ENCODE measurements at regions not wholly inside any gene's neighbourhood (a gene's known extent, or its start where the extent isn't known, plus 50 kb on each side); places are given as distances from the start of the nearest gene placed in this dataset.
A peak's percentile ranks its signal among the peaks of the same experiment; 100 is the strongest.
"Not testable (repeated sequence)": the region's sequence is repeated elsewhere in the genome, so short reads cannot be mapped to it uniquely, and the experiment has no call there.

DNA sequence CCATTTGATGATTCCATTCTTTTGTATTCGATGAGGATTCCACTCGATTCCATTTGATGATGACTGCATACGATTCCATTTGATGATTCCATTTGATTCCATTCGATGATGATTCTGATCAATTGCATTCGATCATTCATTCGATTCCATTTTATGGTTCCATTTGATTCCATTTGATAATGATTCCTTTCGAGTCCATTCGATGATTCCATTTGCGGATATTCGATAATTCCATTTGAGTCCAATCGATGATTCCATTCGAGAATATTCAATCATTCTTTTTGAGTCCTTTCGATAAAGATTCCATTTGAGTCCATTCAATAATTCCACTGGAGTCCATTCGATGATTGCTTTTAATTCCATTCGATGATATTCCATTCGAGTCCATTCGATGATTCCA is 239.1 kb downstream of the SHCBP1 start:
- not testable (repeated sequence) for DNase-seq (ENCODE audit: low read depth in 6 of 9, low spot score in 9 of 9)

DNA sequence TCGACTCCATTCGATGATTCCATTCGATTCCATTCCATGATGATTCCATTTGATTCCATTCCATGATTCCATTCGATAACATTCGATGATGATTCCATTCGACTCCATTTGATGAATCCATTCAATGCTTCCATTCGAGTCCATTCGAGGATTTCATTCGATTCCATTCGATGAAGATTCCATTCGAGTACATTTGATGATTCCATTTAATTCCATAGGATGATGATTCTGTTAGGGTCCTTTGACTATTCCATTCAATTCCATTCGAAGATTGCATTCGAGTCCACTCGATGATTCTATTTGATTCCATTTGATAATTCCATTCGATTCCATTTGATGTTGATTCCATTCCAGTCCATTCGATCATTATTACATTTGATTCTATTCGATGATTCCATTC is 239.8 kb downstream of the SHCBP1 start:
- WGBS: 87% methylated on average over 17 of the region's 17 CpGs
- not testable (repeated sequence) for H3K4me1 ChIP-seq (ENCODE audit: control insufficient read depth in 2 of 2, insufficient read depth in 2 of 2, low read length in 2 of 2); H3K9me3 ChIP-seq (ENCODE audit: control insufficient read depth in 2 of 2, insufficient read depth in 1 of 2, low read length in 1 of 2); H3K4me3 ChIP-seq (ENCODE audit: low read length in 2 of 2); H3K27ac ChIP-seq (ENCODE audit: low read depth in 1 of 2, low read length in 1 of 2); H3K27me3 ChIP-seq (ENCODE audit: control insufficient read depth in 2 of 2, insufficient read depth in 1 of 2, low read length in 1 of 2); H3K36me3 ChIP-seq (ENCODE audit: control insufficient read depth in 2 of 2, insufficient read depth in 2 of 2, low read length in 1 of 2)
- peak in 2 of 9 donors; percentile 19 to 46 for DNase-seq (ENCODE audit: low read depth in 6 of 9, low spot score in 9 of 9)

More for the DNA sequence above, 239.1 kb downstream of the SHCBP1 start:
- H3K27me3 ChIP-seq (ENCODE audit: control insufficient read depth in 2 of 2, insufficient read depth in 1 of 2, low read length in 1 of 2); H3K4me1 ChIP-seq (ENCODE audit: control insufficient read depth in 2 of 2, insufficient read depth in 2 of 2, low read length in 2 of 2); H3K4me3 ChIP-seq (ENCODE audit: low read length in 2 of 2); H3K36me3 ChIP-seq (ENCODE audit: control insufficient read depth in 2 of 2, insufficient read depth in 2 of 2, low read length in 1 of 2); H3K27ac ChIP-seq (ENCODE audit: low read depth in 1 of 2, low read length in 1 of 2); H3K9me3 ChIP-seq (ENCODE audit: control insufficient read depth in 2 of 2, insufficient read depth in 1 of 2, low read length in 1 of 2): not testable (repeated sequence)
- WGBS: 92% methylated on average over 17 of the region's 17 CpGs

Measured in thymus (tissue), 11 donors.